Progenitor cell of endocrine pancreas (in vitro differentiated cells): ENCODE measurements at regions not wholly inside any gene's neighbourhood (a gene's known extent, or its start where the extent isn't known, plus 50 kb on each side); places are given as distances from the start of the nearest gene placed in this dataset.

Experiments
- DNase-seq: peaks from one replicate; pipeline ENCODE4 v3.0.0; 2021; ENCODE audit warnings: low spot score; ENCODE audit not compliant: unreplicated experiment
- H3K27ac Mint-ChIP-seq: 2 replicates; pipeline ENCODE4 v1.8.0; 2021; ENCODE audit warnings: mild to moderate bottlenecking, moderate library complexity, mixed read lengths
- H3K27me3 Mint-ChIP-seq: 2 replicates; pipeline ENCODE4 v1.8.0; 2021; ENCODE audit warnings: mixed read lengths
- H3K36me3 Mint-ChIP-seq: 2 replicates; pipeline ENCODE4 v1.8.0; 2022; ENCODE audit warnings: mixed read lengths; ENCODE audit not compliant: insufficient read depth
- H3K4me1 Mint-ChIP-seq: 2 replicates; pipeline ENCODE4 v1.8.0; 2021; ENCODE audit warnings: low read depth, mixed read lengths
- H3K4me3 Mint-ChIP-seq: 2 replicates; pipeline ENCODE4 v1.8.0; 2021; ENCODE audit warnings: low read depth, mild to moderate bottlenecking, moderate library complexity, mixed read lengths
- H3K9me3 Mint-ChIP-seq: 2 replicates; pipeline ENCODE4 v1.8.0; 2021; ENCODE audit warnings: low read depth, mixed read lengths
- CTCF ChIP-seq: fragments of 200-600 bp; sonication (generic); IDR thresholded peaks from one replicate; pipeline ENCODE4 v1.5.0; 2021; ENCODE audit warnings: antibody characterized with exemption, mild to moderate bottlenecking; ENCODE audit not compliant: unreplicated experiment

- DNase-seq = no peak
- no peak overlapping the region for H3K4me3 Mint-ChIP-seq
- no peak for TF ChIP-seq CTCF
- H3K27me3 Mint-ChIP-seq = peaks cover 15% of the 10 kb centered on the region
- H3K27ac Mint-ChIP-seq = no peak overlapping the region
- H3K9me3 Mint-ChIP-seq = peaks cover 3% of the 10 kb centered on the region
- H3K4me1 Mint-ChIP-seq = peaks cover 2% of the 10 kb centered on the region
- H3K36me3 Mint-ChIP-seq = no peaks in the 10 kb centered on the region
Measured at GRCh38 chr14:97695456-97695981, 898.3 kb downstream of the VRK1 start.

GRCh38 chr14:97697772-97698171, 900.6 kb downstream of the VRK1 start:
- TF ChIP-seq CTCF = no peak
- H3K27me3 Mint-ChIP-seq = peaks cover 15% of the 10 kb centered on the region
- H3K9me3 Mint-ChIP-seq = peaks cover 3% of the 10 kb centered on the region
- H3K27ac Mint-ChIP-seq = no peak overlapping the region
- DNase-seq = no peak
- H3K36me3 Mint-ChIP-seq = no peaks in the 10 kb centered on the region
- H3K4me3 Mint-ChIP-seq = no peak overlapping the region
- peaks cover 2% of the 10 kb centered on the region for H3K4me1 Mint-ChIP-seq

GRCh38 chr14:97699026-97699425, 901.8 kb downstream of the VRK1 start:
- DNase-seq = no peak
- H3K27ac Mint-ChIP-seq = no peak overlapping the region
- no peaks in the 10 kb centered on the region for H3K36me3 Mint-ChIP-seq
- H3K9me3 Mint-ChIP-seq = peaks cover 3% of the 10 kb centered on the region
- H3K27me3 Mint-ChIP-seq = peaks cover 15% of the 10 kb centered on the region
- H3K4me1 Mint-ChIP-seq = peaks cover 2% of the 10 kb centered on the region
- no peak overlapping the region for H3K4me3 Mint-ChIP-seq
- TF ChIP-seq CTCF = no peak

GRCh38 chr14:97703006-97703760, 906.0 kb downstream of the VRK1 start:
- Mint-ChIP-seq H3K27me3 (peaks cover 5% of the 10 kb centered on the region), H3K4me3 (no peak overlapping the region), H3K27ac (no peak overlapping the region), H3K36me3 (no peaks in the 10 kb centered on the region), H3K4me1 (peaks cover 2% of the 10 kb centered on the region), H3K9me3 (peaks cover 3% of the 10 kb centered on the region)
- no peak for TF ChIP-seq CTCF
- no peak for DNase-seq

GRCh38 chr14:97704316-97704885, 907.2 kb downstream of the VRK1 start:
- Mint-ChIP-seq H3K36me3 (no peaks in the 10 kb centered on the region), H3K4me3 (no peak overlapping the region), H3K4me1 (no peaks in the 10 kb centered on the region), H3K9me3 (no peaks in the 10 kb centered on the region), H3K27ac (no peak overlapping the region), H3K27me3 (peaks cover 5% of the 10 kb centered on the region)
- no peak for TF ChIP-seq CTCF
- DNase-seq = no peak
